ENCODE measurements at regions not wholly inside any gene's neighbourhood (a gene's known extent, or its start where the extent isn't known, plus 50 kb on each side); places are given as distances from the start of the nearest gene placed in this dataset.

DNA sequence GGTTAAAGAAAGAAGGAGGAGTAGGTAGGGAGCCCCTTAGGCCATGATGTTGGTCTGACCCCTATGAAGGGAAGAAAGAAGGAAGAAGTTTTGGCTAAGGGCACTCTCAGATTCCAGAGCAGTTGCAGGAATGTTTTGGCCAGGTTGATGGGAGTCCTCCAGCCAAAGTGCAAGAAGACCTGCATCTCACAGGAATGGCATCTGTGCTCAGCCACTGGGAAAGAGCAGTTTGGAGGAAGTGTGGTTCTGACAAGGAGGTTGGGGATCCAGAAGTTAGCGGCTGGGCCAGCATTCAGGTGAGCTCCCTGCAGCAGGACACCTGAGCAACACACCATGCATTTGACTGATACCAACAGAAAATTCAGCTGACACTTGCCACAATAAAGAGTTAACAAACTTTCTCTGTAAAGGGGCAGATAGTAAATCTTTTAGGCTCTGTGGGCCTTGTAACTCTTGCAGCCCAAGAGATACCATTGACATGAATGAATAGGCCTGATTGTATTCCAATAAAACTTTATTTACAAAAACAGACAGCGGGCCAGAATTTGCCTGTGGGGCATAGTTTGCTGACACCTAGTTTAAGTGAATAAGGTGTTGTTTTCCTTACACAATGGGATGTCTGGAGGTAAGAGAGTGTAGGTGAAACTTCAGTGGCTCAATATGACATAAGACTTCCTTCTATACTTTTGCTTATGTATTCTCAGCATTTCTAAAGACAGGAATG is 71.0 kb downstream of the EDN1 start:
- TF ChIP-seq CTCF (IDR thresholded peaks at IDR 0.05; ENCODE audit: insufficient read depth, low read length, poor library complexity, severe bottlenecking) (no peak), EZH2phosphoT487 (conservative IDR thresholded peaks at IDR 0.05; ENCODE audit: low read length) (no peak)
